ENCODE measurements at regions not wholly inside any gene's neighbourhood (a gene's known extent, or its start where the extent isn't known, plus 50 kb on each side); places are given as distances from the start of the nearest gene placed in this dataset.

DNA sequence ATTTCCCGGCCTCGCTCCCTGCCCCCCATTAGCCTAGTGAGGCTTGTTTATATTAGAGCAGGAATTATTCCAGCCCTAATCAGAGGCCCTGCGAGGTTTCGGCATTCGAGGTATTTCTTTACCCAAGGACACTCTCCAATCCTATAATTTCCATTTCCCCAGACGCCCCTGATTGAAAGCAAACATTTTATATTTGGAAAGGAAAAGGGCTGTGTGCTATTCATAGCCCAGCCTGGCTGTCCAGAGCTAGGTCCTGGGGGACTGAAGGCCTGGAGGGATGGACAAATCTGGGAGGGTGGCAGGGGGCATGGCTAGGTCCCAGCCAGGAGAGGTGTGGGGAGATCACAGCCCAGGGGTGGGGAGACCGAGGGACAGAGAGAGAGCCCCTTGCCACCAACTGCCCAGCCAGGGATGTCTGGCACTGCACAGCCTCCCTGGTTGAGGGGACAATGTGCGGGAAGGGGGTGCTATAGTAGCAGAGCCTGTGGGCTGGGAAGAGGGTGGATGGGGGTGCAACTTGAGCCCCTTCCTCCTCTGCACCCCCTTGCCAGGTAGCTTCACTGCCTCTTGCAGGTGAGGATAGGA lies 125.1 kb downstream of the BARX1 start:
- Mint-ChIP-seq H3K27me3 (peaks cover 38% of the 10 kb centered on the region), H3K9me3 (no peaks in the 10 kb centered on the region), H3K4me1 (peaks cover 5% of the 10 kb centered on the region), H3K36me3 (ENCODE audit: low read depth) (no peaks in the 10 kb centered on the region), H3K4me3 (no peak overlapping the region), H3K27ac (no peak overlapping the region)
- ChIA-PET POLR2A (no interaction called here), CTCF (no interaction called here)
- no peak for DNase-seq

DNA sequence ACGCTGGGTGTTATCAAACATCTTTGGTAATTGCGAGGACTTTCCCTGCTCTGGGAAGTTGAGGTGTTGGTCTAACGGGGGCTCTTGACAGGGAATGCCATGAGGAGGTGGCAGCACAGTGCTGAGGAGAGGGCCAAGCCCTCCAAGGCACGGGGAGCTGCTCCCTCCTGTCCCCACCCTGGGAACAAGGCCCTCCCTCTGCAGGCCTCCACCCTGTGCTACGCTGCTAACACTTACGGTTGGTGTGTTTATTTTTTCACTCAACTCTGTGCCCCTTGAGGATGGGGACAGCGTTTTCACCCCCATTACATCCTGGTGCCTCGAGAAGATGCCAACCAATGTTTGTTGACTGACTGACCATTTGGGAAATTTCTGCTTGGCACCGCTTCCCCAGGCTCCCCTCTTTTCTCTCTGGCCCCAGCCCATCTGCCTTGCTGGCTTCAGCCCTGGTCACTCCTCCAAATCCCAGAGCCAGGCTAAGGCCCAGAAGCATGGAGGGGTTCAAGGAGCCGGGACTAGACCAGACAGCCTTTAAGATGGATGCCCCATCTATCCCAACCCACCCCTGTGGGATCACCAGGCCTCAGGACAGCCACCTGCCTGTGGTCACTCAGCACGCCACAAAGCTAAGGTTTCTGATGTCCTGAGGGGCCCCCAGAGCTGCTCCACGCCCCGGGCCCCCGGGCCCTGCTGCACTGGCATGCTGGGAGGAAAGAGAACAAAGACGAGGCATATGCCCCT lies 125.7 kb downstream of the BARX1 start:
- H3K4me1 Mint-ChIP-seq, result peaks cover 5% of the 10 kb centered on the region
- no peaks in the 10 kb centered on the region for H3K9me3 Mint-ChIP-seq
- H3K27ac Mint-ChIP-seq, result no peak overlapping the region
- ChIA-PET CTCF (no interaction called here), POLR2A (no interaction called here)
- H3K4me3 Mint-ChIP-seq, result no peak overlapping the region
- no peak for DNase-seq
- H3K27me3 Mint-ChIP-seq, result peaks cover 33% of the 10 kb centered on the region
- no peaks in the 10 kb centered on the region for H3K36me3 Mint-ChIP-seq (ENCODE audit: low read depth)

DNA sequence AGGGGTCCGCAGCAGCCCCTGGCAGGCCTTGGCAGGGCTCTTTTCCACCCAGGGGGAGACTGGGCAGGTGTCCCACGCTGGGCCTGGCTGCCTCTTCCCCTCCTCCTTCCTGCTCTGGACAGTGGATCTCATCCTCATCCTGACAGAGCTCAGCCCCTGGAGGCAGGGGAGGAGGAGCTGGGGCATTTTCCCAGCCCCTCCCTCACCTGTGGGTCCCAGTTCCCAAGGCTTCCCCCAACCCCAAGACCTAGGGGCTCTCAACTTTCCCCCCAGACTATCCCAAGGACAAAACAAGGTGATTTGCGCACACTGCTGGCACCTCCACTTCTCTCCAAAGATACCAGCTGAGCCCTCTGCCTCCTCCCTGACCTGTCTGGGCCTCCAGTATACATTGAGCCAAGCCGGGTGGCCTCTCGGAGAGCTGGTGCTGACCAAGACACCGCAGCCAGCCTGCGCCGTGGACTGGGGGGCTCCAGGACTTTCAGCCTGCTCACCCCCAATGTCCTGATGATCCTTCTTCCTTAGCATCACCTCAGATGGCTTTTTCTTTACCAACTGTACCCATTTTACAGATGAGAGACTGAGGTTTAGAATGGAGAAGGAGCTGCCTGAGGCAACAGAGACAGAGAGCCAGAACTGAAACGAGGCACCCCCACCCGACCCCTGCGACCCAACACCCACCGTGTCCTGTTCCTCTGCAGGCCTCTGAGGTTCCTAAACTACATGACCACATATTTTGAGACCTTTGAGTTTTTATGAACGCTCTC lies 126.6 kb downstream of the BARX1 start:
- Mint-ChIP-seq H3K4me1 (peaks cover 5% of the 10 kb centered on the region), H3K4me3 (no peak overlapping the region), H3K27ac (no peak overlapping the region), H3K27me3 (peaks cover 28% of the 10 kb centered on the region), H3K36me3 (ENCODE audit: low read depth) (no peaks in the 10 kb centered on the region), H3K9me3 (no peaks in the 10 kb centered on the region)
- DNase-seq, result no peak
- POLR2A ChIA-PET, result no interaction called here
- CTCF ChIA-PET, result interaction anchor here (0.6 kb wide), 1 partner anchor 13 kb away, joined by 3 read pairs; no protein-coding TSS in a partner anchor

DNA sequence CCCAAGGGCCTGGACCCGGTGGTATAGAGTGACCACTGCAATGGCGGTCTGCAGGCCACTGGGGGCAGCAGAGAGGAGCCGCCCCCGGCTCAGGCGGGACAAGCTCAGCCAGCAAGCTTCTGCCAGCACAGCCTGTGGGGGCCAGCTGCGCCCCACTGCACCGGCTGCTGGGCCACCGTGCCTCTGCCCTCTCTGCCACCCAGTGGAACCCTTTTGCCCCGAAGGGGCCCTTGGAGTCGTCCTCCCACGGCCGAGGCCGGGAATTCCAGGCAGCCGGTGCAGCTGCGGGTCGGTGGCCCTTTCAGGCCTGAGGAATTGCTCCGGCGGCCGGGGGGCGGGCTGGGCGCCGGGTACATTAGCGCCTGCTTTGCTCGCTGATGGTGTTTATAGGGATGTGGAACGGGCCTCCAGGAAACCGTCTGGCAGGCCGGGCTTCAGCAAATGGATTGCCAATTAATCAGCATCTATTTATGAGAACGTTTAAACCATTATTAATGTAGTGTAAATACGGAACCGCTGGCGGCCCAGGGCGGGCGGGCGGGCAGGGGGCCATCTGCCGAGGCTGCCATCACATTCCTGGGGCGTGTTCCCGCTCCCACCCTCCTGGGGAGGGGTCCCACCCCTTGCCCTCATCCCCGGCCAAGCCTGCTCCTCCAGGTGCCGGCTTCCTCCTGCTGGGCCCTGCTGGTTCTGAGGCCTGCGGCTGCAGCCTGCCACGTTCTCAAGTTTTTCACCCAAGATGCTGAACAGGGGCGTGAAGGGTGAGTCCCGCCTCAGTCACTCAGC lies 127.4 kb downstream of the BARX1 start:
- Mint-ChIP-seq H3K9me3 (no peaks in the 10 kb centered on the region), H3K4me1 (peaks cover 5% of the 10 kb centered on the region), H3K27ac (no peak overlapping the region), H3K36me3 (ENCODE audit: low read depth) (no peaks in the 10 kb centered on the region), H3K4me3 (no peak overlapping the region), H3K27me3 (peaks cover 22% of the 10 kb centered on the region)
- DNase-seq, result peak; percentile 18
- CTCF ChIA-PET, result interaction anchor here (0.6 to 0.7 kb wide), 3 partner anchors 8 to 186 kb away, joined by 3 to 4 read pairs (median 3); no protein-coding TSS in a partner anchor
- POLR2A ChIA-PET, result no interaction called here

DNA sequence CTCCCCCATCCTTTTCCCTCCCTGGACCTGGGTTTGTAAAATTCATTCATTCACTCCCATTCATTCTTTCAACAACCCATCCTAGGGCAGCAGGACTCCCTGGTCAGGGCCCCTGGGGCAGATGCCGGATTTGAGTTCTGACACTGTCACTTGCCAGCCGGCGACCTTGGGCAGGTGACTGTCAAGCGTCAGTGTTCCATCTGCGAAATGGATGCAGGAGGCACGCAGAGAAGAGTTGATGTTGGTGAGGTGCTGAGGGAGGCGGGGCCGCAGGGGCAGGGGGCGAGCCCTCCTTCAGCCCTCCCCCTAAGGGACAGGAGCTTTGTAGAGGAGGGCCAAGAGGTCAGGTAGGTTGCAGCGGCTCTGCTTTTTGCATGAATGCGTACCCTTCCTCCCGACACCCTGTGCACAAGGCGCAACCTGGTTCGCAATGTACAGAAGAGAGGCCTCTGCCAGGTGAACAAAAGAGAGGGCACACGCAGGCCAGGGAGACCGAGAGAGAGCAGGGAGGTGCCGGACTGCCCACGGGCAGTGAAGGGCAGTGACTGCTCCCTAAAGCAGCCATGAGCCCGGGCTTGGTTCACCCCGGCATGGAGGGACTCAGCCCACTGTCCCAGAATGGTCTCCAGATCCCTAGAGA lies 128.1 kb downstream of the BARX1 start:
- no peak for DNase-seq
- Mint-ChIP-seq H3K27me3 (peaks cover 17% of the 10 kb centered on the region), H3K27ac (no peak overlapping the region), H3K4me1 (peaks cover 5% of the 10 kb centered on the region), H3K9me3 (no peaks in the 10 kb centered on the region), H3K36me3 (ENCODE audit: low read depth) (no peaks in the 10 kb centered on the region), H3K4me3 (no peak overlapping the region)
- ChIA-PET POLR2A (no interaction called here), CTCF (interaction anchor here (0.6 to 0.7 kb wide), 4 partner anchors 9 to 186 kb away, joined by 3 to 4 read pairs (median 4); no protein-coding TSS in a partner anchor)

DNA sequence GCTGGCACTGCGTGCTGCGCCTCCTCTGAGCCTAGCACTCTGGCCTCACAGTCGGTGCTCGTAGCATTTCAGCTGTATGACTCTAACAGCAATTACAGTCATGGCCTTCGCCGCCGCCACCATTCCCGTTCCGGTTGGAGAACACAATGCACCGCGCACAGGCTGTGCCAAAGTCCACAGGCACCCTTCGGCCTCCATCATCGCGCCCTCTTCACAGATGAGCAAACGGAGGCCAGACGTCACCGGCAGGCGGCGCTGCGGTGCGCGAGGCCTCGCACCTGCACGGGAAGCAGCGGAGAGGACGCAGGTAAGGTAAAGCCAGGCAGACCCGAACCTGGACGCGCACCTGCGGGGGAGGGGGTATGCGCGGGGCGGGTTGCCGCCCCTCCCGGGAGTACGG lies 128.9 kb downstream of the BARX1 start:
- H3K4me1 Mint-ChIP-seq, result peaks cover 5% of the 10 kb centered on the region
- no peaks in the 10 kb centered on the region for H3K36me3 Mint-ChIP-seq (ENCODE audit: low read depth)
- H3K4me3 Mint-ChIP-seq, result no peak overlapping the region
- no peaks in the 10 kb centered on the region for H3K9me3 Mint-ChIP-seq
- no peak overlapping the region for H3K27ac Mint-ChIP-seq
- POLR2A ChIA-PET, result no interaction called here
- peaks cover 17% of the 10 kb centered on the region for H3K27me3 Mint-ChIP-seq
- DNase-seq, result peak; percentile 57
- CTCF ChIA-PET, result no interaction called here

DNA sequence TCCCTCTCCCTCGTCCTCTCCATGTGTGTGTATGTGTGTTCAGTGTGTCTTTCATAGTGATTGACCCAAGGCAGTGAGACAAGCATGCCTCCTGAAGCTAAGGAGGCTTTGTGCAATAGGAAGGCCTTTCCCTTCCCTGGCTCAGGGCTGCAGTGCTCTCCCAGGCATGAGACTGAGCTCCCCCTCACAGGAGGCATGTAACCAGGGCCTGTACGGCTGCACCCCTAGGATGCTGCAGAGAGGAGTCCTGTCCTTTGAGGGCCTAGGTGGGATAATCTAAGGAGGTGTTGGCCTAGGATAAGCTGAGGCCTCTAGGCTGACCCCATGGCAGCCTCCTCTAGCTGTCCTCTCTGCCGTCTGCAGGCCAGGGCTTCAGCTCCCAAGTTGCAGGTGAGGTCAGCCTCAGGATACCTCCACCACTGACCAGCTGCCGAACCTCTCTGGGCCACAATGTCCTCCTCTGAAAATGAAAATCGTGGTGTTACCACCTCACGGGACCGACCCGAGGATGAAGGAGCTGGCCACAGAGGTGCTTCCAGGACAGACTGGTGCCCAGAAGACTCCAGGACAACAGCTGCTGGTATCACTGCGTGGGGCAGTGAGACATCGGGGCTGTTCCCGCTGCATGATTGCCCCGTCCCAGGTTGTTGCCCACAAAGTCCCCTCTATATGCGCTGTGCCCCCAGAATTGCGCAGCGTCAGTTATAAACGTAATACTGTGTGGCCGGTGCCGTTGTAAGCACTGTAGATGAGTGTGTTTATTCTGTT lies 129.6 kb downstream of the BARX1 start:
- peaks cover 5% of the 10 kb centered on the region for H3K4me1 Mint-ChIP-seq

DNA sequence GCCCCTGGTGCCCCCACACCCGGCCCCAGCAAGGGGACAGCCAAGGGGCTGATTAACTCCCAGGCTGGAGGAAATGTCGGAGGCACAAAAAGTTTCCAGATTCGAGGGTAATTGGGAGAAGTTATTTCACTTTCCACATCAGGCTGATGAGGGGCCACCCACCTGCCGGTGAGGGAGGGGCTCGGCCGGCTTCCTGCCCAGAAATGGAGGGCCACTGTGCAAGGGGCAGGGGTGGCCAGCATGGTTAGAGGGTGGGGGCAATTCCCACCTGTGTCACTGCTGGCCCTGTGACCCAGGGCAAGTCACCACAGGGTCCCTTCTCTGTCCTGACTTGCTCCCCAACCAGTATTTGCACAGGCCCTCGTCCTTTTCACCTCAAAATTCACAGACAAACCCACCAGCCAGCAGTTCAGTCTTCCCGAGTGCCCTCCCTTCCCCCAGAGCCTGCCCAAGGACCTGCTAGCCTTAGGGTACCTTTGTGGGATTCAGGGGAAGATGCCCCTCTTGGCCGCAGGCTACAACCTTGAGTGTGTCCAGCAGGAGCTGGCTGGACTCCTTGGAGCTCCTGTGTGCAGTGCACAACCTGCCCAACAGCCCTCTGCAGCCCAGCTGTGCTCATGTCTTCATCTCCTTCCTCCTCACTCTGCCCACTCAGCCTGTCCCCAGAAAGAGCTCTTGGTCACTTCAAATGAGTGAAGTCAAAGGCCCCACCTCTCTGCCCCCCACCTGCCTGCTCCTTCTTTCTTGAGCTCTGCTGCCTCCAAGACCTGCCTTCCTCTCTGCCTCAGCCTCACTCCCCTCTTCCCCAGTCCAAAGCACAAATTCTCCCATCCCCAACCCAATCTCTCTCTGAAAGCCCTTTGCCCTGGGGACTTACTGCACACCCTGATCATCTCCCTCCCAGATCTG lies 130.5 kb downstream of the BARX1 start:
- no peak overlapping the region for H3K4me3 Mint-ChIP-seq
- ChIA-PET CTCF (no interaction called here), POLR2A (no interaction called here)
- no peaks in the 10 kb centered on the region for H3K9me3 Mint-ChIP-seq
- peaks cover 18% of the 10 kb centered on the region for H3K27me3 Mint-ChIP-seq
- H3K4me1 Mint-ChIP-seq, result peaks cover 5% of the 10 kb centered on the region
- no peak overlapping the region for H3K27ac Mint-ChIP-seq
- DNase-seq, result no peak
- H3K36me3 Mint-ChIP-seq (ENCODE audit: low read depth), result no peaks in the 10 kb centered on the region

More for the DNA sequence above, 129.6 kb downstream of the BARX1 start:
- H3K36me3 Mint-ChIP-seq (ENCODE audit: low read depth), result no peaks in the 10 kb centered on the region
- ChIA-PET POLR2A (no interaction called here), CTCF (no interaction called here)
- no peaks in the 10 kb centered on the region for H3K9me3 Mint-ChIP-seq
- H3K27me3 Mint-ChIP-seq, result peaks cover 18% of the 10 kb centered on the region
- H3K27ac Mint-ChIP-seq, result no peak overlapping the region
- no peak for DNase-seq
- H3K4me3 Mint-ChIP-seq, result no peak overlapping the region

DNA sequence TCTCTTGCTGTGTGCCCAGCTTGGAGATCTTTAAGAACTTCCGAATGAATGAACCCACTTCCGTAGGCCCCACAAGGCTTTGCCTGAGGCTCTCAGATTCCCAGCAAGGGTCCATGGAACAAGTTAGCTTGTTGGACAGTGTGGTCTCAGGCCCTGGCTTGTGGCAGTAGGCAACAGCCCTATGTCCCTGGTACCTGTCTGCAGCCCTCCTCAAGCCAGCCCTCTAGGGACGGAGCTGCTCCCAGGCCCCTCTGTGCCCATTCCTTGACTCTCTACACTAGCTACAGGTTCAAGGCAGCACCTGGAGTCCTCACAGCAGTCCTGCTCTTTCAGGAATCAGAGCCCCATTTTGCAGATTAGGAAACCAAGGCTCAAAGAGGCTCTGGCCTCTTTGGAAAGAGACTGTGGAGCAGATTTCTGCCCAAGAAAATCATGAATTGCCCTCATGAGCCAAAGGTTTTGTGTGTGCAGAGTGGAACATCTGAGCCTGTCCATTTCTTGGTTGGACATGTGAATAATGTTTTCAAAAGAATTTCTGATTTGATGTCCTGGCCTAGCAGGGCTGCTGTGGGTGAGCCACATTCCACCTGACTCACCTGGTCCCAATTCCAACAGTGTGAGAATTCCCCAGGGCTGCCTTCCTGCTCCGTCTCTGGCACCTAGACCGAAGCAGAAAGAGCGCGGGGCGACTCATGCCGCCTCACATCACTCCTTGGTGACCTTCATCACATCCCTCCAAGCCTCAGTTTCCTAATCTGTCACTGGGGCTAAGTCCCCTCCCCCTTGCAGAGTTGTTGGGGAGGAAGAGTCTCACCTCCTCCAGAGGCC lies 131.7 kb downstream of the BARX1 start:
- ChIA-PET CTCF (no interaction called here), POLR2A (no interaction called here)
- Mint-ChIP-seq H3K9me3 (no peaks in the 10 kb centered on the region), H3K27me3 (peaks cover 15% of the 10 kb centered on the region), H3K4me3 (no peak overlapping the region), H3K36me3 (ENCODE audit: low read depth) (no peaks in the 10 kb centered on the region), H3K4me1 (peaks cover 5% of the 10 kb centered on the region), H3K27ac (no peak overlapping the region)
- no peak for DNase-seq

DNA sequence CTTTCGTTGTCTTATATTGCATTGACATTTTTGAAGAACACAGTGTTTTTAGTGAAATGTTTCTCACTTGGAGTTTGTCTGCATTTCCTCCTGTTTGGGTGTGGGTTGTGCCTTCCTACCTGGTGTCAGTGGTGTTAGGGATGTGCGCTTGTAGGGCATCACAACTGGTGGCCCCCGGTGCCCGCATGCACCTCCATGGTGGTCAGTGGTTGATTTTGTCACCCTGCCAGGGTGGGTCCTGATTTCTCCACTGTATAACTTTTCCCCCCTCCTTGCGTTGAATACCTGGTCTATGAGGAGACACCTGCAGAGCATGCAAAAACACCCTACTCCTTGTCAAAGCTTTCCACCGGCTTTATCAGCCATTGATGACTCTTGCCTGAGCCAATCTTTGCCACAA lies 132.9 kb downstream of the BARX1 start:
- H3K9me3 Mint-ChIP-seq, result no peaks in the 10 kb centered on the region
- DNase-seq, result no peak
- no peak overlapping the region for H3K4me3 Mint-ChIP-seq
- H3K27me3 Mint-ChIP-seq, result peaks cover 17% of the 10 kb centered on the region
- no peaks in the 10 kb centered on the region for H3K36me3 Mint-ChIP-seq (ENCODE audit: low read depth)
- H3K27ac Mint-ChIP-seq, result no peak overlapping the region
- peaks cover 5% of the 10 kb centered on the region for H3K4me1 Mint-ChIP-seq
- ChIA-PET CTCF (no interaction called here), POLR2A (no interaction called here)

DNA sequence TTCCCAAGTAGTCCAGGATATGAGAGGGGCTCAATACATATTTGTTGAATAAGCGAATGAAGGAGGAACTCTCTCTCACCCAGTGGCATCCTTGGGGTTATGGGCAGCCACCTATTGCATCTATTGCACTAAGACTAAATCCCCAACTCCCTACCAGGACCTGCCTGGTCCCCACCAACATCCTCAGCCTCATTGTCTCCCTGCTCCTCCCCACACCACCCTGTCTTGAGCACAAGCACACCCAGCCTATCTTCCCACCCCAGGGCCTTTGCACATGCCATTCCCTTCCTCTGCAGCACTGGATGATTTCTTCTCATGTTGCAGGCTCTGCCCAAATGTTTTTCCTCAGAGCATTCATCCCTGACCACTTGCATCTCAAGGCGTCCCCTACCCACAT lies 133.8 kb downstream of the BARX1 start:
- Mint-ChIP-seq H3K27ac (no peak overlapping the region), H3K9me3 (no peaks in the 10 kb centered on the region), H3K4me1 (peaks cover 2% of the 10 kb centered on the region), H3K4me3 (no peak overlapping the region), H3K36me3 (ENCODE audit: low read depth) (no peaks in the 10 kb centered on the region), H3K27me3 (peaks cover 15% of the 10 kb centered on the region)
- DNase-seq, result no peak
- ChIA-PET POLR2A (no interaction called here), CTCF (no interaction called here)
